Smooth muscle cell (in vitro differentiated cells): ENCODE measurements at regions not wholly inside any gene's neighbourhood (a gene's known extent, or its start where the extent isn't known, plus 50 kb on each side); places are given as distances from the start of the nearest gene placed in this dataset.
A peak's percentile ranks its signal among the peaks of the same experiment; 100 is the strongest.

ENCODE experiments used
- DNase-seq: peaks from one replicate; lab custom pipeline; 2025; ENCODE audit not compliant: unreplicated experiment; lab: John Stamatoyannopoulos, UW
- H2AFZ ChIP-seq: fragments of 200-600 bp; sonication (generic); 2 replicates; pipeline ENCODE4 v1.6.0; 2016; ENCODE audit warnings: antibody characterized with exemption, low read depth, mild to moderate bottlenecking
- H3F3A ChIP-seq: fragments of 200-600 bp; sonication (generic); 2 replicates; pipeline ENCODE4 v1.6.0; 2017; ENCODE audit warnings: antibody characterized with exemption, low read depth
- H3K27ac ChIP-seq: fragments of 200-600 bp; sonication (generic); 2 replicates; pipeline ENCODE4 v1.5.1; 2016; ENCODE audit warnings: low read depth, mild to moderate bottlenecking
- H3K27me3 ChIP-seq: fragments of 200-600 bp; sonication (generic); 2 replicates; pipeline ENCODE4 v1.6.1; 2016; ENCODE audit warnings: low read depth, mild to moderate bottlenecking
- H3K36me3 ChIP-seq: fragments of 200-600 bp; sonication (generic); 2 replicates; pipeline ENCODE4 v1.5.1; 2016; ENCODE audit warnings: low read depth
- H3K4me1 ChIP-seq: fragments of 200-600 bp; sonication (generic); 2 replicates; pipeline ENCODE4 v1.5.1; 2016; ENCODE audit warnings: low read depth
- H3K4me2 ChIP-seq: fragments of 200-600 bp; sonication (generic); 2 replicates; pipeline ENCODE4 v1.6.0; 2016; ENCODE audit warnings: mild to moderate bottlenecking
- H3K4me3 ChIP-seq: fragments of 200-600 bp; sonication (generic); 2 replicates; pipeline ENCODE4 v1.5.1; 2016; ENCODE audit warnings: mild to moderate bottlenecking
- H3K79me2 ChIP-seq: fragments of 200-600 bp; sonication (generic); 2 replicates; pipeline ENCODE4 v1.6.0; 2016; ENCODE audit warnings: low read depth, mild to moderate bottlenecking
- H3K9ac ChIP-seq: fragments of 200-600 bp; sonication (generic); 2 replicates; pipeline ENCODE4 v1.6.0; 2016; ENCODE audit warnings: low read depth
- H3K9me3 ChIP-seq: fragments of 200-600 bp; sonication (generic); replicated peaks from 2 replicates; pipeline ENCODE4 v1.5.1; 2016; ENCODE audit warnings: low read depth
- H4K20me1 ChIP-seq: fragments of 200-600 bp; sonication (generic); 2 replicates; pipeline ENCODE4 v1.6.0; 2016; ENCODE audit warnings: low read depth
- CTCF ChIP-seq: fragments of 200-600 bp; sonication (generic); IDR thresholded peaks from 2 replicates; pipeline ENCODE4 v1.5.1; 2017; ENCODE audit warnings: borderline replicate concordance, mild to moderate bottlenecking, antibody characterized with exemption; ENCODE audit not compliant: insufficient read depth, poor library complexity, severe bottlenecking
- WGBS: methylation state at CpG from one replicate; pipeline ENCODE4 v1.1.7; 2016; ENCODE audit warnings: low lambda C conversion rate; 5-methylcytosine and 5-hydroxymethylcytosine counted together

- Histone ChIP-seq H3K4me2 (no peak overlapping the region), H3K4me1 (peaks cover 6% of the 10 kb centered on the region), H3F3A (no peaks in the 10 kb centered on the region), H2AFZ (no peak overlapping the region), H3K9ac (no peak overlapping the region), H3K27ac (no peak overlapping the region), H3K36me3 (no peaks in the 10 kb centered on the region), H3K27me3 (no peaks in the 10 kb centered on the region), H3K79me2 (no peaks in the 10 kb centered on the region), H3K4me3 (no peak overlapping the region), H3K9me3 (no peaks in the 10 kb centered on the region), H4K20me1 (no peaks in the 10 kb centered on the region)
- TF ChIP-seq CTCF: no peak
- no peak for DNase-seq
Measured at GRCh38 chr4:125811892-125812291, 497.1 kb downstream of the FAT4 start.

DNA sequence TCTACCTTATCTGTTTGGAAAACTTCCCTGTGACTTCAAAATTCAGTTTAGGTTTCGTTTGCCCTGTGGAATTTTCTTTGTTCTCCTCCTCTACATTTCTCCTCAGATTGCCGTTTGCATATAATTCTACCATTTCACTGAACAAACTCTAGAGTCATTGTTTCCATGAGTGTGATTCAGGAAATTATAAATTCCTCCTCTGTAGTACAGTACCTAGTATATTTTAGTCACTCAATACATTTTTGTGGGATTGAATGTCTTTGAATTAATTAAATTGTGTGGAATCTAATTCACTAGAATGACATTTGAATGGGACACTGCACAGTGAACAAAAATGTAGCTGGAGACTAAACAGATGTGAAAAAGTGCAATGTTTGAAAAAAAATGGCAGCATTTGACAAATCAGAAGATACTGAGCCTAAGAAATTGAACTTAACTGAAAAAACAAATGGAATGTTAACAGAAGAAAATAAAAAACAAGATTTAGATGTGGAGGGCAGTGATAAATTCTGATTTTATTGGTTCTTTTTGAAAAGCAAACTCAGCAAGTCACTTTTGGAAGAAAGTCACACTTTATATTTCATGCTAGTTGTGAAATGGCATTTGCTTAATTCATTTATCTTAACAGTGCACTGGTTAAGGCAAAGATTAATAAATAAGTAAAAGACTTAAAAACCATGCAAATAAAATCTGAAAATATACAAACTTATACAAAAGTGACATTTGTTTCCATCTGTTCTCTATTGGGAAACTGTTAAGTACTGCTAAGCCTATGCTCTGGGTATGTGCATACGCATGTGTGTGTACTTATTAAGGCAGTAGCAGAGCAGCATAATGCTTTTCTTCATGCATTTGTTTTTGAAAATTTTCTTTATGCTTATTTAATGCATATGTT lies 512.3 kb downstream of the FAT4 start:
- Histone ChIP-seq H3K4me1 (no peaks in the 10 kb centered on the region), H3K27ac (no peak overlapping the region), H3K4me3 (no peak overlapping the region), H3K9me3 (no peaks in the 10 kb centered on the region), H3K79me2 (no peaks in the 10 kb centered on the region), H3K27me3 (no peaks in the 10 kb centered on the region), H3K36me3 (no peaks in the 10 kb centered on the region), H4K20me1 (no peaks in the 10 kb centered on the region), H2AFZ (peak overlapping the region; percentile 51), H3F3A (no peaks in the 10 kb centered on the region), H3K9ac (no peak overlapping the region), H3K4me2 (no peak overlapping the region)
- 40% methylated on average over 3 of the region's 3 CpGs for WGBS
- no peak for DNase-seq
- TF ChIP-seq CTCF: no peak

DNA sequence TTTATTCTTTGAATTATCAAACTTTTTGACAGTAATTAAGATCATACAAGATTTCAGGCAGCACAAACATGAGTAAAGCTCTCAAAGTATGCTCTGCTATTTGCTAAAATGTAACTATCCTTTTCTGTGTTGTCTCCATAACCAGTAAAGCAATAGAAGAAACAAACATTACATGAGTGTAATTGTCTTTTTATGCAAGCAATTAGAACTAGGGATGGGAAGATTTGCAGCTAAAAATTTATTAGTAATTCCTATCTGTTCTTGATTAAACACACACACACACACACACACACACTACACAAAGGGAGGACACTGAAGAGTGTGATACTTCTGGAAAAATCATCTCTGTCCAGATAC lies 512.9 kb downstream of the FAT4 start:
- Histone ChIP-seq H3K27ac (no peak overlapping the region), H3K9me3 (no peaks in the 10 kb centered on the region), H2AFZ (no peak overlapping the region), H3K9ac (no peak overlapping the region), H3K4me2 (no peak overlapping the region), H3K4me3 (no peak overlapping the region), H4K20me1 (no peaks in the 10 kb centered on the region), H3K36me3 (no peaks in the 10 kb centered on the region), H3K27me3 (no peaks in the 10 kb centered on the region), H3K4me1 (no peaks in the 10 kb centered on the region), H3F3A (no peaks in the 10 kb centered on the region), H3K79me2 (no peaks in the 10 kb centered on the region)
- no peak for DNase-seq
- TF ChIP-seq CTCF: no peak

DNA sequence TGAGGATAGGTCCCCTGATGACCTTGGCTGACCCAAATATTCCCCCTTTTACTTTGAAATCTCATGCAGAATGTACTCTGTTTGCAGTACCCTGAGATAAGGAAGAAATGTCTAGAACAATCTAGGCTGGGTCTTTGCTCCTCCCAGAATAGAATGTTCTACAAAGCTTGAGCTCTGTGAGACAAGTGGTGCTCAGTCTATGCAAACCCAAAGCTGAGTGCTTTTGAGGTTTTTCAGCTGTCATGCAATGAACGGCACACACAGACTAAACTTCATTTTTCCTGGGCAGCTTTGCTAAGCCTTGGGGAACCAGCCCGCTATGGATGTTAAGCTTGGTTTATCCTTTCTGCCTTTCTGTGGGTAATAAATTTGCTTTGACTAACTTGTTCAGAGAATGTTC lies 513.6 kb downstream of the FAT4 start:
- H3K79me2 ChIP-seq: no peaks in the 10 kb centered on the region
- no peak overlapping the region for H3K4me2 ChIP-seq
- H4K20me1 ChIP-seq: no peaks in the 10 kb centered on the region
- H3K4me1 ChIP-seq: no peaks in the 10 kb centered on the region
- WGBS: 10% methylated on average over 2 of the region's 2 CpGs
- H3K9ac ChIP-seq: no peak overlapping the region
- H3K36me3 ChIP-seq: no peaks in the 10 kb centered on the region
- no peak overlapping the region for H3K4me3 ChIP-seq
- peak overlapping the region; percentile 4 for H2AFZ ChIP-seq
- no peaks in the 10 kb centered on the region for H3K9me3 ChIP-seq
- H3K27me3 ChIP-seq: no peaks in the 10 kb centered on the region
- DNase-seq: no peak
- no peak for TF ChIP-seq CTCF
- no peaks in the 10 kb centered on the region for H3F3A ChIP-seq
- H3K27ac ChIP-seq: no peak overlapping the region
